ENCODE measurements at regions not wholly inside any gene's neighbourhood (a gene's known extent, or its start where the extent isn't known, plus 50 kb on each side); places are given as distances from the start of the nearest gene placed in this dataset.

GRCh38 chr2:16828044-16828827 is 162.6 kb upstream of the CYRIA start:
- intact Hi-C loops (cut with micrococcal nuclease), result no loop called here
- DNase-seq (no peak), ATAC-seq (no peak)

GRCh38 chr2:16824472-16824871 is 158.8 kb upstream of the CYRIA start:
- no peak for DNase-seq
- intact Hi-C loops (cut with micrococcal nuclease), result no loop called here
- ATAC-seq, result no peak

GRCh38 chr2:16821692-16822091 is 156.1 kb upstream of the CYRIA start:
- no peak for ATAC-seq
- intact Hi-C loops (cut with micrococcal nuclease), result no loop called here
- no peak for DNase-seq

GRCh38 chr2:16818203-16818556 is 152.5 kb upstream of the CYRIA start:
- no peak for ATAC-seq

GRCh38 chr2:16817305-16818202 is 151.9 kb upstream of the CYRIA start:
- intact Hi-C loops (cut with micrococcal nuclease), result no loop called here
- ATAC-seq (no peak), DNase-seq (no peak)

More at GRCh38 chr2:16818203-16818556, 152.5 kb upstream of the CYRIA start:
- intact Hi-C loops (cut with micrococcal nuclease), result no loop called here
- DNase-seq, result no peak

- DNase-seq (no peak), ATAC-seq (no peak)
- intact Hi-C loops (cut with micrococcal nuclease), result no loop called here
These were observed 150.9 kb upstream of the CYRIA start for GRCh38 chr2:16816522-16816921.

- DNase-seq (no peak), ATAC-seq (no peak)
- intact Hi-C loops (cut with micrococcal nuclease), result no loop called here
These were observed 150.4 kb upstream of the CYRIA start for GRCh38 chr2:16816016-16816415.

GRCh38 chr2:16813593-16813992 is 148.0 kb upstream of the CYRIA start:
- DNase-seq (no peak), ATAC-seq (no peak)
- intact Hi-C loops (cut with micrococcal nuclease), result no loop called here

- ATAC-seq, result no peak
- intact Hi-C loops (cut with micrococcal nuclease), result no loop called here
- DNase-seq, result no peak
These were observed 132.8 kb upstream of the CYRIA start for GRCh38 chr2:16798472-16798871.

GRCh38 chr2:16791496-16791895 is 125.9 kb upstream of the CYRIA start:
- intact Hi-C loops (cut with micrococcal nuclease), result no loop called here
- ATAC-seq (no peak), DNase-seq (no peak)

- no peak for ATAC-seq
- DNase-seq, result no peak
- intact Hi-C loops (cut with micrococcal nuclease), result no loop called here
These were observed 119.5 kb upstream of the CYRIA start for GRCh38 chr2:16785149-16785548.

- intact Hi-C loops (cut with micrococcal nuclease), result no loop called here
- ATAC-seq (no peak), DNase-seq (no peak)
These were observed 119.0 kb upstream of the CYRIA start for GRCh38 chr2:16784652-16785051.

GRCh38 chr2:16777123-16777870 is 111.7 kb upstream of the CYRIA start:
- DNase-seq (no peak), ATAC-seq (no peak)
- intact Hi-C loops (cut with micrococcal nuclease), result loop anchor here (10.0 kb wide), 2 partner anchors 528 to 888 kb away; no protein-coding TSS in a partner anchor

- ATAC-seq (no peak), DNase-seq (no peak)
- intact Hi-C loops (cut with micrococcal nuclease), result loop anchor here (10.0 kb wide), 2 partner anchors 529 to 889 kb away; no protein-coding TSS in a partner anchor
These were observed 110.2 kb upstream of the CYRIA start for GRCh38 chr2:16775899-16776231.

GRCh38 chr2:16774980-16775898 is 109.6 kb upstream of the CYRIA start:
- no peak for DNase-seq
- intact Hi-C loops (cut with micrococcal nuclease), result loop anchor here (10.0 kb wide), 2 partner anchors 530 to 890 kb away; no protein-coding TSS in a partner anchor
- no peak for ATAC-seq

GRCh38 chr2:16774091-16774490 is 108.5 kb upstream of the CYRIA start:
- intact Hi-C loops (cut with micrococcal nuclease), result loop anchor here (10.0 kb wide), 2 partner anchors 531 to 891 kb away; no protein-coding TSS in a partner anchor
- no peak for ATAC-seq
- DNase-seq, result no peak

GRCh38 chr2:16773080-16773713 is 107.6 kb upstream of the CYRIA start:
- ATAC-seq, result peak; percentile 66
- no peak for DNase-seq
- intact Hi-C loops (cut with micrococcal nuclease), result loop anchor here (10.0 kb wide), 2 partner anchors 532 to 892 kb away; no protein-coding TSS in a partner anchor

Data from left ventricle myocardium superior (tissue), 1 donor.